GM18498 (cell line): ENCODE measurements at regions not wholly inside any gene's neighbourhood (a gene's known extent, or its start where the extent isn't known, plus 50 kb on each side); places are given as distances from the start of the nearest gene placed in this dataset.

Experiments used
- ATAC-seq: cut with Tn5 transposase; IDR thresholded peaks from one replicate; pipeline ENCODE4 v1.9.1; 2021; ENCODE audit warnings: mild to moderate bottlenecking, moderate library complexity; ENCODE audit not compliant: unreplicated experiment

GRCh38 chrX:45894864-45895645 lies 650.2 kb downstream of the ZNF674 start:
- no peak for ATAC-seq

DNA sequence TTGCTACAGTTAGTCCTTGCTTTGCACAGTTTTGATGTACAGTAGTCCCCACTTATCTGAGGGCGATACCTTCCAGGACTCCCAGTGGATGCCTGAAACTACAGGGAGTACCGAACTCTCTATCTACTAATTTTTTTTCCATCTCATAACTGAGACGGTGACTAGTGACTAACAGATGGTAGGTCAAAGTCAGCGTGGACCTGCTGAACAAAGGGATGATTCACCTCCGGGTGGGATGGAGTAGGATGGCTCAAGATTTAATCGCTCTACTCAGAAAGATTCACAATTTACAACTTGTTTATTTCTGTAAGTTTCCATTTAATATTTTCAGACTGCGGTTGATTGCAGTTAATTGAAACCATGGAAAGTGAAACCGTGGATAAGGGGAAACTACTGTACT lies 655.8 kb downstream of the ZNF674 start:
- ATAC-seq, result no peak

DNA sequence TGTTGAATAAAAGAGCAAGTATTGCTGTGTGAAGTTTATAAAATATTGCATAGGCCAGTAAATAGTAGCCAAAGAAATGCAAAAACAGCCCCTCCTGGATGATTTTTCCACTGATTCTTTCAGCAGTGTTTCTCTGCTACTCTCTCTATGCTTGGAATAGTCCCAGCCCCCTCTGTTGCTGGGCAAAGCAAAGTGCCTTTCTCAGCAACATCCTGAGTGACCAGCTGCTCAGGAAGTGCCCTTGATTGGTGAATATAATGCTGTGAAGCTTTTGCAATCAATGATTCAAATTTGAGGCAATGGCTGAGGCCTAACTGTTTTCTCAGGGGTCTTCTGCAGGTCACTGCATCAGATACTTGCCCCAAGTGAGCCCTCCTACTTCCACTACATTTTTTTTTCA lies 656.7 kb downstream of the ZNF674 start:
- no peak for ATAC-seq

DNA sequence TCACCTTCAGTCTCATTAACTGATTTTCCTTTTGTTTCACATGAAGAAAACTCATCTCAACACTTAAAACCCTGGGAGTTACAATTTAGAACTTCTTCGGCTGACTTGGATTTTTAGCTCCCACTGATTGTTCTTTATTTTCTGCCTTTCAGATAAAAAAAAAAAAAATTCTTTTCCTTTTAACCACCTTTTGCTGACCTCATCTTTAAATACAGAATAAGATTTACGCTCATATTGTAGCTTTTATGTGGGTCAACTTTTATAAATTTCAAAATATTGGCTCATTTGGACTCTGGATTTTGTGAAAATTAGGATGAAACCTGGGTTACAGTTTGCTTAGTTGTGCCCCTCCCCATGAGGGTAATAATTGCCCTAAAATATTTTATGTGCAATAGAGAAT lies 659.3 kb downstream of the ZNF674 start:
- no peak for ATAC-seq

DNA sequence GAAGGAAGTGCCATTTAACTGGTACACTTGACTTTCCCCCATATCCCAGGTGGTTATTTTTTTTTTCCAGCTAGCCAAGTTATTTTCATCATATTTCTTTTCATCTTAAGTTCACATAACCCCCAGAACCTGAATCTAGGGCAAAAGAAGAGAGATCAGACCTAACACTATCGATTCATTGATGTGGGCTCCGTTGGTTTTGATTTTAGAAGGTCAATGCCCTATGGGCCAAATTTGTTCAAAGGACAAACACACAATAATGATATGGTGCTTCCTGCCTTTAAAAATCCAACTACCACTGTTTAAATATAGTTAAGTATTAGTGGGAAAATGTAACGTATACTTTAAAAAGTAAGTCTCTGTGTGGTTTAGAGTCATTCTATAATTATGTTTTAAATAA lies 665.7 kb downstream of the ZNF674 start:
- no peak for ATAC-seq

DNA sequence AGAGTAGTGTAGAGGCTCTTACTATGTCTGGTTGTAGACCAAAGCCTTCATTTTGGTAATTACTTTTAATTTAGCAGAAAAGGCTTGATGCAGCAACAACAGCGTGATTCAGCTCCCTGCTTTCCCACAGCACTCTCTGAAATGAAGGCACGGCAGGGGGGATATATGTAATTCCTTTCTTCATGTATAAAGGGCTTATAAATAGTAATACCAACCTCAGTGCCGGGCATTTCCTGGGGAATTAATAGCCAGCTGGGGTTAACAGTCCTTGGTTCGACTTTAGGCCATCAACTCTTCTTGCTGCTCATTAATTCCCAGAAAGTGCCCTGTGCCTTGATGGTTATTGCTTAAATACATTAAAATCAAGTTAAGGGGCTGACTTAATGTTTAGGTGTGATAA lies 669.0 kb downstream of the ZNF674 start:
- ATAC-seq, result no peak

GRCh38 chrX:45873781-45874180 lies 671.4 kb downstream of the ZNF674 start:
- ATAC-seq, result no peak

- no peak for ATAC-seq
Observed at GRCh38 chrX:45872480-45872879, 671.8 kb upstream of the DIPK2B start.

DNA sequence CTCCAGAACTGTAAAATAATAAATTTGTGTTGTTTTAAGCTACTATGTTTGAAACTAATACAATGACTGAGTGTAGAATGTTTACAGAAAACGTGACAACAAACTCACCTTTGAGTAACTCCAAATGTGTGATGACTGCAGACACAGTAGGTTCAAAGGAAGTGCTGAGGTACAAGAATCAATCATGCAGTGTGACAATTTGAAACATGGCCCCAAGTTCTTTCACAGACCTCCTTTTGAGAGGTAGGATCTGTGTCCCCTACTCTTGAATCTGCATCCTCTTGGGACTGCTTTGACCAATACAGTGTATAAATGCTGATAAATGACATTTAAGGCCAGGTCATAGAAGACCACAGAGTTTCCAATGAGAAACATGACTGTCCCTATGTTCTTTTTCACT lies 667.7 kb upstream of the DIPK2B start:
- ATAC-seq, result no peak

DNA sequence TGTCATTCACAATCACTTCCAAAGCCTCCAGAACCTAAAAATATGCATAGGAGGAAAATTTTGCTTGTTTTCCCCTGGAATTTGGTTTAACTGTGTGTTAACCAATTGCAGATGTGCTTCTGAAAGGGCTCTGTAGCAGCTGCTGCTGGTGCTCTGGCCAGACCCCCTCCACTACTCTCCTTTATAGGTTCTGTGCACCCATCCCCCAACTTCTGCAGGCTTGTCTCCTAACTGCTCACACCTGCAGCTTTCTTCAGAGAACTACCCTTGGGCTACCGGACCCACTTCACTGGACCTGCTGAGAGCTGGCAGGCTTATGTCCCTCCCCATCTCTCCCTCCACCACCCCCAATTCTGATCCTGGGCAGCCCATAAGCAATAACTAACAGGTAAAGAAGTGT lies 662.1 kb upstream of the DIPK2B start:
- no peak for ATAC-seq

DNA sequence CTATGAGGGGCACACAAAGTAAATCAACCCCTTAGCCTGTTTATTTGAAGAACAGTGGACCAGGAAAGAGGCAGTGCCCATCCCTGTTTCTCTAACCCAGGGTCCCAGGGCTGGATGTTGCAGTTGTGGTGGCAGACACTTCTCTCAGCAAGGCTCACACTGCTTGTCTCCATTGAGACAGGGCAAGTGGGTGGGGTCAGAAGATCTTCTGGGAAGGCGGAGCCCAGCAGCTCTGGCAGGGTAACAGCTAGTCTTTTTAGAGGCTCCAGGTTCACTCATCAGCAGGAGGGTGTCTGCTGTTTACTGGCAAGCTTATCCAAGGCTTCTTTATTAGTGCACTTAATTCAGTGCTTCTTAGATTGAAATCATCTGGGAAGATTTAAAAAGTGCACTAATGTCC lies 659.8 kb upstream of the DIPK2B start:
- no peak for ATAC-seq

DNA sequence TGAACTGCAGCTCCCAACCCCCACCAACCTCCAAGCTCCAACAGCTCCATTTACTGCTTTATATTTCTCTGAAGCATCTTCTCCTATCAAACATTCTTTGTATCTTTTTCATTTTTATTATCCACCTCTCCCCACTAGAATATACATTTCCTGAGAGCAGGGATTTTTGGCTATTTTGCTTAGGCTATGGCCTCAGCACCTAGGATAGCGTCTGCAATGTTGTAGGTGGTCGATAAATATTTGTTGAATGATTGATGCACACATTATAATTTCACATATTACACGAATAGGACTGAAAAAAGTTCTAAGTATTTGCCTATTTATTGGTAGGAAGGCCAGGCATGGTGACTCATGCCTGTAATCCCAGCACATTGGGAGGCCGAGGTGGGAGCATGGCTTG lies 658.7 kb upstream of the DIPK2B start:
- no peak for ATAC-seq

DNA sequence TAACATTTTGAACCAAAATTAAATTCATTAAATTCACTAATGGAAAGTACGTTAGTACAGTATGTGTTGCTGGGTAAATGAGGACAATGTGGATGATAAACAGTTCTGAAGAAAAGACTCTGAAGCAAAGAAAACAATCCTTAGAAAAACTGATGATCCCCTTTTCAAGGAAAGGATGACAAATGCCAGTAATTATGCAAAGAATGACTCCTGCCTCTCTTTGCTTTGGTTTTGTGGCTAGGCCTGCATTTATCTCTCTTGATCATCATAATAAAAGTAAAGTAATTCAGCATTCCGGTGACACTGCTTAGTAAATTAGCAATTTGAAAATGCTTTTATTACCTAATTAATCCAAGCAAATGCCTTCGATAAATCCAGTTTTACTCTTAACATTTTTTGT lies 652.2 kb upstream of the DIPK2B start:
- no peak for ATAC-seq

DNA sequence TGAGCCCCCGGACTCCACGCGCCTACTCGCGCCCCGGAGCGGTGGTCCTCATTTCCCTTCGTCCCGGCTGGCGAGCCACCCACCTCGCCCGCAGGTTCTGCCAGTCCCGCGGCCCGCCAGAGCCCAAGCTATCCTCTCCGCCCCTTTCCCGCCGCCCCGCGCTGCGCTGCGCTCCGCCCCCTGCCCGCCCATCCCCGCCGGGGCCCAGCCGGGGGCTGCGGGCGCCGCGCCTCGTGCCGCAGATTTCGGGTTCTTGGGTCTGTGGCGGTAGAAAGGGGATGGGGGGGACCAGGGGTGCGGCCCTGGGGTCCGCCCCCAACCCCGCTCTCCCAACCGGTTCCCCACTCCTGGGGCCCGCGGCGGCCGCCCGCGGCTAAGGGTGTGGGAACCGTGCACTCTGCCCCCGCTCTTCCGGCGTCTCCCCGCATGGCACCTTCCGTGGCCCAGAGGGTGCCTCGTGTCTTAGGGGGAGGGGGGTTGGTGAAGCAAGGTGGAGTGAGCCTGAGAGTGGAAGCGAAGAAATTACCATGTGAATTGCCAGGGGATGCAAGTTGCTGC lies 650.8 kb upstream of the DIPK2B start:
- peak; percentile 47 for ATAC-seq

GRCh38 chrX:45850775-45851433 lies 650.2 kb upstream of the DIPK2B start:
- peak; percentile 39 for ATAC-seq

- ATAC-seq, result no peak
Observed at GRCh38 chrX:45850197-45850774, 649.6 kb upstream of the DIPK2B start.

- no peak for ATAC-seq
Observed at GRCh38 chrX:45849261-45849862, 648.7 kb upstream of the DIPK2B start.

- no peak for ATAC-seq
Observed at GRCh38 chrX:45847961-45848360, 647.3 kb upstream of the DIPK2B start.

DNA sequence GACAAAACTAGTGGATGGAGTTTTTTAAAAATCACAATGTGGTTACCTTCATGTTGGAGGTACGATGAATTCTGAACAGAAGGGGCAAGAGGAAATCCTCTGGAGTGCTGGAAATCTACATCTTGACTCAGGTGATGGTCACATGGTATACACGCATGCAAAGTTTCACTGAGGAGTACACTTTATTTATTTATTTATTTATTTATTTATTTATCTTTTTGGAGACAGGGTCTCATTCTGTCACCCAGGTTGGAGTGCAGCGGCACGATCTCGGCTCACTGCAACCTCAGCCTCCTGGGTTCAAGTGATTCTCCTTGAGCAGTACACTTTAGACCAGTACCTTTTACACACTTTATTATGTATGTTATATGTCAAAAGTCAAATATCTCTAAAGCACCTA lies 645.7 kb upstream of the DIPK2B start:
- ATAC-seq, result no peak

DNA sequence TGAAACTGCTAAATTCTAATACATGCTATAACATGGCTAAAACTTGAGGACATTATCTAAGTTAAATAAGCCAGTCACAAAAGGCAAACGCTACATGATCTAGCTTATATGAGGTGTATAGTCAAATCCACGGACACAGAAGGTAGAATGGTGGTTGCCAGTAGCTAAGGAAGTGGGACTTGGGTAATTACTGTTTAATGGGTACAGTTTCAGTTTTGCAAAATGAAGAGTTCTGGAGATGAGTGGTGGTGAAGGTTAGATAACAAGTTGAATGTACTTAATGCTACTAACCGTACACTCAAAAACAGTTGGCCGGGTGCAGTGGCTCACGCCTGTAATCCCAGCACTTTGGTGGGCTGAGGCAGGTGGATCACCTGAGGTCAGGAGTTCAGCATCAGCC lies 644.5 kb upstream of the DIPK2B start:
- ATAC-seq, result no peak

DNA sequence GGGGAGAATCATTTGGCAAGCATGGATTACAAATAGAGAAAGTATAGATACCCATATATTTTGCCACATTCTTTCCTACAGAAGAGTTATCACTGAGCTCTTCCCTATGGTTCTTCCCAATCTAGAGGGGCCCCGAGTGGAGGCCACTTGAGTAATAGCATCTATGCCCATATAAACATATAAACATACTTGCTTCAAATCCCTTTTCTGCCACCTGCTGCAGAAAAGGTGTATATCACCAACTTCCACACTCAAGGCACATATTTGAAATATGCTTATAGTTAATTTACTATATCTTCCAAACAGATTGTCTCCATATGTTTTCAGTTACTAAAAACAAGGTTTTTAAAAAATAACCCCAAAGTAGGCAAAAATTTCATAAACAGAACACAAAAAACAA lies 642.8 kb upstream of the DIPK2B start:
- no peak for ATAC-seq

DNA sequence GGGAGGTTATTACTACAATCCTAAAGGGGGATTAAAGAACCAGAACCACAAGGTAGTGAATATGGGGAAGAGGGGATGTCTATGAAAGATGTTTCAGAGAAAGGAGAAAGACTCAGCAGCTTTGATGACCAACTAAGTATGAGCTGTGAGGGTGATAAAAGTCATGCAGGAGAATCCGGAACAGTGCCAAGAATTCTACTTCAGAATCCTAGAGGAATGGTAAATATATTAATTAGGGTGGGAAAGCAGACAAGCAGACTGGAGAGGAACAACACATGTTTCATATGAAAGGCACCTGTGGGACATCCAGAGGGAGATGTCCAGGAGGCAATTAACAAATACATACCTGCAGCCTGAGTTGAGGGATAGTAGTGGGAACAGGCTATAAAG lies 642.2 kb upstream of the DIPK2B start:
- no peak for ATAC-seq
